Activated T-helper 17 cell treated with anti-CD3 and anti-CD28 coated beads, Interleukin-2, amount 50 U/mL, for 72 hours (primary cell): ENCODE measurements at regions not wholly inside any gene's neighbourhood (a gene's known extent, or its start where the extent isn't known, plus 50 kb on each side); places are given as distances from the start of the nearest gene placed in this dataset.
"Not testable (repeated sequence)": the region's sequence is repeated elsewhere in the genome, so short reads cannot be mapped to it uniquely, and the experiment has no call there.

Source experiments
- ATAC-seq: fragments of 150-1000 bp; cut with Tn5 transposase; replicated peaks from 2 replicates; pipeline ENCODE4 v1.10.0; 2021; ENCODE audit warnings: mild to moderate bottlenecking, moderate library complexity
- H3K27ac Mint-ChIP-seq: one replicate; pipeline ENCODE4 v1.8.0; 2022; ENCODE audit warnings: mixed read lengths
- H3K27me3 Mint-ChIP-seq: one replicate; pipeline ENCODE4 v1.8.0; 2022; ENCODE audit warnings: mixed read lengths
- H3K36me3 Mint-ChIP-seq: one replicate; pipeline ENCODE4 v1.8.0; 2022; ENCODE audit warnings: low read depth, mild to moderate bottlenecking, mixed read lengths
- H3K4me1 Mint-ChIP-seq: one replicate; pipeline ENCODE4 v1.8.0; 2022; ENCODE audit warnings: mixed read lengths
- H3K4me3 Mint-ChIP-seq: one replicate; pipeline ENCODE4 v1.8.0; 2022; ENCODE audit warnings: mild to moderate bottlenecking, mixed read lengths
- H3K9me3 Mint-ChIP-seq: one replicate; pipeline ENCODE4 v1.8.0; 2022; ENCODE audit warnings: mixed read lengths

DNA sequence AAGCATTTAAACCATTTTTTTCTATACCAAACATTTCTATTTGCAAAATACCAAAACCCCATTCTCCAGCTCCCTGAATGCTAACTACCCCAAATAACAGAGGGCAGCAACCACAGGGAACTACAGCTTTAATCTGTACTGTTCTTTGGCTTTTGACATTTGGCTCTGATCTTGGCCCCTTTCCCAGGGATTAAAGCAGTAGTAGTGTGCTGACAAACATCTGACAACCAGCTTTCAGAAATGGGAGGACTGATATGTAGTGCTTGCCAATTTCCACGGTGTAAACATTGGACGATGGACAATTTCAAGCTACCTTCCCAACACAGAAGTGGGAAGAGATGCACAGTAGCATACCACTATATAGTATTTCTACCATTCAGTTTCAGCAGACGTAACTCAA, 88.4 kb upstream of the TEAD1 start:
- Mint-ChIP-seq H3K36me3 (no peaks in the 10 kb centered on the region), H3K4me3 (no peak overlapping the region), H3K27me3 (peaks cover under 1% of the 10 kb centered on the region), H3K27ac (no peak overlapping the region), H3K4me1 (no peaks in the 10 kb centered on the region), H3K9me3 (no peaks in the 10 kb centered on the region)
- ATAC-seq: no peak

DNA sequence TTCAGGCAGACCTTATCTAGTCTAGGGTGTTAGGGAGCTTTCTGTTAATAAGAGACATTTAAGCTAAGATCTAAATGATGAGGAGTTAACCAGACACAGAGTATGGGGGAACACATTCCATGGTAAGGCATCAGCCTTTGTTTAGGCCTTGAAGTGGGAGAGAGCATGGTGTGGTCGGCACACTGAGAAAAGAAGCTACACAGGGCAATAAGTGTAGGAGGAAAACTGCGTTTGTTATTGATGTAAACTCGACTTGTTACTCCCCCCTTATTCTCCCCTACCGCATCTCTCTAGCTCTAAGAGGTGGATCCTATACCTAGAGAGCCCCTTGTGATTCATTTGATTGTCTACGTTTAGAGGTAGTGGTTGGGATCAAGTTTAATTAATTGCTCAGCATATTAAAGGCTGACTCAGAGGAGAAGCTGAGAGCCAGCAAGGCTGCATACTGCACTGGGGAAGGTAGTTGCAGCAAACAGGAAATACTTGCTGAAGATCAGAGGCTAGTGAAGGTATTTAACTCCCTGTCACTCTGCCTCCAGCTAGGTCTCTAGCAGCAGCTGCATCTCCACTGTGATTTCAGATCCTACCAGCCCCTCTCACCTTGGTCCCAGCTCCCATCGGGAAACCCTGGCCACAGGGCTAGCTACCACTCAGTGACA, 86.8 kb upstream of the TEAD1 start:
- H3K4me1 Mint-ChIP-seq: no peaks in the 10 kb centered on the region
- no peak overlapping the region for H3K27ac Mint-ChIP-seq
- H3K27me3 Mint-ChIP-seq: peaks cover 12% of the 10 kb centered on the region
- no peaks in the 10 kb centered on the region for H3K36me3 Mint-ChIP-seq
- no peaks in the 10 kb centered on the region for H3K9me3 Mint-ChIP-seq
- no peak overlapping the region for H3K4me3 Mint-ChIP-seq
- ATAC-seq: no peak

DNA sequence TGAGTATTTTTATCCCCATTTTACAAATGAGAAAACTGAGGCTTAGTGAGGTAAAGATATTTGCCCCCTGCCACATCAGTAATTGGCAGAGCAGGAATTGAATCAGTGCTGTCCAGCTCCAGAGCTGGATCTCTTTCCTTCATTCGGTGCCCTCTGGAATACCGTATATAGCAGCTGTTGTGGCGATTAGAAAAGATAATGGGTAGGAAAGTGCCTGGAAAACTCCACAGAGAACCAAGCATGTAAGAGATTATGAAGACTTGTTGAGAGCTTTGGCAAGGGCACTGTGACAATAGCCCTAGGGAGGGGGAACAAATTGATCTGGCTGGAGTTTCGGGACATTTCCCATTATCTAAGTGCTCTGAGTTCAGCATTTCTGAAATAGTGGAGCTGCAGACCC, 82.5 kb upstream of the TEAD1 start:
- no peaks in the 10 kb centered on the region for H3K36me3 Mint-ChIP-seq
- peaks cover 16% of the 10 kb centered on the region for H3K27me3 Mint-ChIP-seq

DNA sequence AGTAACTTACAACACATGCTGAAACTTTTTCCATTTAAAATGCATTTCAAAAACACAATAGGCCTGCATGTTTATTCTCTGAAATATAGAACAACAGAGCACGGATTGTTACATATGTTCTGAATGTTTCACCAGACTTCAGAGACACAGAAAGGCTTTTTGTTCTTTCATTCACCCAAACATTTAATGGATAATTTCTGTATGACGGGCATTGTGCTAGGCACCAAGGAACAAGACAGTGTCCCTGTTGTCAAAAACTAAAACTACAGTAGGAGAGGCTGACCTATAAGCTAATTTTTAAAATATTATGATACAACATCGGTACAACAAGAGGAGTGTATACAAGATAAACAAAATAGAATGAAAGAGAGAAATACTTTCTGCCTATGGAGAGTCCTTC, 81.9 kb upstream of the TEAD1 start:
- no peaks in the 10 kb centered on the region for H3K4me1 Mint-ChIP-seq
- H3K27ac Mint-ChIP-seq: no peak overlapping the region
- H3K4me3 Mint-ChIP-seq: no peak overlapping the region
- no peaks in the 10 kb centered on the region for H3K36me3 Mint-ChIP-seq
- ATAC-seq: no peak
- H3K9me3 Mint-ChIP-seq: no peaks in the 10 kb centered on the region
- H3K27me3 Mint-ChIP-seq: peaks cover 16% of the 10 kb centered on the region

More for the DNA sequence above, 82.5 kb upstream of the TEAD1 start:
- no peak overlapping the region for H3K27ac Mint-ChIP-seq
- no peak overlapping the region for H3K4me3 Mint-ChIP-seq
- no peak for ATAC-seq
- H3K4me1 Mint-ChIP-seq: no peaks in the 10 kb centered on the region
- no peaks in the 10 kb centered on the region for H3K9me3 Mint-ChIP-seq

DNA sequence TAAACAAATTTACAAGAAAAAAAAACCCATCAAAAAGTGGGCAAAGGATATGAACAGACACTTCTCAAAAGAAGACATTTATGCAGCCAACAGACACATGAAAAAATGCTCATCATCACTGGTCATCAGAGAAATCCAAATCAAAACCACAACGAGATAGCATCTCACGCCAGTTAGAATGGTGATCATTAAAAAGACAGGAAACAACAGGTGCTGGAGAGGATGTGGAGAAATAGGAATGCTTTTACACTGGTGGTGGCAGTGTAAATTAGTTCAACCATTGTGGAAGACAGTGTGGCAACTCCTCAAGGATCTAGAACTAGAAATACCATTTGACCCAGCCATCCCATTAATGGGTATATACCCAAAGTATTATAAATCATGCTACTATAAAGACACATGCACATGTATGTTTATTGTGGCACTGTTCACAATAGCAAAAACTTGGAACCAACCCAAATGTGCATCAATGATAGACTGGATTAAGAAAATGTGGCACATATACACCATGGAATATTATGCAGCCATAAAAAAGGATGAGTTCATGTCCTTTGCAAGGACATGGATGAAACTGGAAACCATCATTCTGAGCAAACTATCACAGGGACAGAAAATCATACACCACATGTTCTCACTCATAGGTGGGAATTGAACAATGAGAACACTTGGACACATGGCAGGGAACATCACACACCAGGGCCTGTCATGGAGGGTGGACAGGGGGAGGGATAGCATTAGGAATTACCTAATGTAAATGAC, 79.0 kb upstream of the TEAD1 start:
- not testable (repeated sequence) for H3K4me1 Mint-ChIP-seq, H3K4me3 Mint-ChIP-seq, H3K9me3 Mint-ChIP-seq, ATAC-seq, H3K36me3 Mint-ChIP-seq, H3K27ac Mint-ChIP-seq
- H3K27me3 Mint-ChIP-seq: peaks cover 16% of the 10 kb centered on the region

DNA sequence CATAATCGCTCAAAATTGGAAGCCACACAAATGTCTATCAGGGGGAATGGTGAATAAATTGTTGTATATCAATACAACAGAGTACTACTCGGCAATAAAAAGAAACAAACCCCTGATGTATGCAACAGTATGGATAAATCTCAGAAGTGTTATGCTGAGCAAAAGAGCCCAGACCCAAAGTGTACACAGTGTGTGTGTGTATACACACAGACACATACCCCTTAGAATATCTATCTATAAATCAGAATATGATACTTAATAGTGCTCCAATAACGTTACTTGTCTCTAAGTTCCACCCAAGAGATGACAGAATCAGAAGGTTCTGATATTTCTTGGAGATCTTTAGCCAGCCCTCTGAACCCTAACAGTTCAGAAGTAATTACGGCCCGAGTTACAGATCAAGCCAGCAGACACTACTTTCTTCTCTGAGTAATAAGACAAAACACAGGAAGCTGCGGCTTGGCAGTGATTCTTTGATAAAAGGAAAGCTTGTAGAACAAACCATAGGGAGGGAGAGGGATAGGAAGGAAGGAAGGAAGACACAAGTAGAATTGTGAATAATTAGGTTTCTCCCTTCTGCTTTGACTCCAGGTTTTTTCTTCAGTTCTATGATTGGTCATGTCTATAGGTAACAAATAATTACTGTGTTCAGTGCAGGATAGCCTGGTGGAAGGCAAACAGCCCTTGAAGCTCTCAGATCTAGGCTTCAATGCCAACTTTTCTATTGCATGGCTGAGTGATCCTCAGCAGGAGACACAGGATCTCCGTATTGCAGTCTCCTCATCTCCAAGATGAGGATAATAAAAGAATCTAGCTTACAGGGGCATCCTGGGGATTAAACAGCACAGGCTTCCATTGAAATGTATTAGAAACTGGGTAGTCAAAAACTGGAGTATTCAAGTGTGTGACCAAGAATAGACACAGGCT, 75.6 kb upstream of the TEAD1 start:
- H3K9me3 Mint-ChIP-seq: no peaks in the 10 kb centered on the region
- H3K4me3 Mint-ChIP-seq: no peak overlapping the region
- no peak for ATAC-seq
- no peaks in the 10 kb centered on the region for H3K36me3 Mint-ChIP-seq
- peaks cover 8% of the 10 kb centered on the region for H3K27me3 Mint-ChIP-seq
- no peak overlapping the region for H3K27ac Mint-ChIP-seq
- peaks cover 6% of the 10 kb centered on the region for H3K4me1 Mint-ChIP-seq

DNA sequence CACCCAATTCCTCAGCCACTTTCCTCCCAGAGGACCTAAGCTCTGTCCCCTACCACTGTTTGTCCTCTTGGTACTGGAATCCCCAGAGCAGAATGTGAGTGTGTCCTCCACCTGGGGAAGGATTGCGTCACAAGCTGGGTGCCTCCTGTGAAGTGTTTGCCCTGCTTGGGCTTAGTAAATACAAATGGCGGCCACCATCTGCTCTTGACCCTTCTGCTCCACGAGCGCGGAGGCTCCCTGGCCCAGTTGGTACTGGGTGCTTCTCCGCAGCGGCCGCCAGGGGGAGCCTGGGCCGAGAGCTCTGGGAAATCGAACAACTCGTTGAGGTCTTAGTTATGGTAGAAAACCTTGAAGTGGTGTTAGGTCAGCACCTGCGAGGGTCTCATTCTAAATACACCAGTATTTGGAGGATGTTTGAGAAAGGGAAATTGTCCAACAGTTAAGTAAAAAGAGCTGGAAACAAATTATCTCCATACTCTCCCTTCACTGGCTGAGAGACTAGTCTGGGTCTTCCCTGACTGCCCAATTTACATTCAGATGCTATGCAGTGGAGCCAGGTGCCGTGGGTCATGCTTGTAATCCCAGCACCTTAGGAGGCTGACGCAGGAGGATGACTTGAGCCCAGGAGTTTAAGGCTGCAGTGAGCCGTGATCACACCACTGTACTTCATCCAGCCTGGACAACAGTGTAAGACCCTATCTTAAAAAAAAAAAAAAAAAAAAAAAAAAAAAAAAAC, 74.6 kb upstream of the TEAD1 start:
- H3K27ac Mint-ChIP-seq: no peak overlapping the region
- peaks cover 14% of the 10 kb centered on the region for H3K27me3 Mint-ChIP-seq
- no peak overlapping the region for H3K4me3 Mint-ChIP-seq
- H3K36me3 Mint-ChIP-seq: no peaks in the 10 kb centered on the region
- peaks cover 6% of the 10 kb centered on the region for H3K4me1 Mint-ChIP-seq
- ATAC-seq: peak; percentile 49
- no peaks in the 10 kb centered on the region for H3K9me3 Mint-ChIP-seq

DNA sequence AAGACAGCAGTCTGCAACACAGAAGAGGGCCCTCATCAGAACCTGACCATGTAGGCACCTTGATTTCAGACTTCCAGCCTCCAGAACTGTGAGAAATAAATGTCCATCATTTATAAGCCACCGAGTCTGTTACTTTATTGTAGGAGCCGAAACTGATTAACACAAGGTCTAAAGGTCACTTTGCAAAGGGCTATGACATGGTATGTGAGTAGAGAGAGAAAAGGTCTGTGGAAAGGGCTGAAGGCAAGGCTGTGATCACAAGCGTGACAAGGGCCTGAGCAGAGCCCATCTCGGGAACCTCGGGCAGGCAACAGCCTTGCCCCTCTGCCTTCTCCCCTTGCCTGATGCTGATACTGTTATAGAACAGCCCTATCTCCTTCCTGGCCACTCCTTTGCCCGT, 73.4 kb upstream of the TEAD1 start:
- H3K4me1 Mint-ChIP-seq: peaks cover 6% of the 10 kb centered on the region
- H3K27me3 Mint-ChIP-seq: peaks cover 24% of the 10 kb centered on the region

DNA sequence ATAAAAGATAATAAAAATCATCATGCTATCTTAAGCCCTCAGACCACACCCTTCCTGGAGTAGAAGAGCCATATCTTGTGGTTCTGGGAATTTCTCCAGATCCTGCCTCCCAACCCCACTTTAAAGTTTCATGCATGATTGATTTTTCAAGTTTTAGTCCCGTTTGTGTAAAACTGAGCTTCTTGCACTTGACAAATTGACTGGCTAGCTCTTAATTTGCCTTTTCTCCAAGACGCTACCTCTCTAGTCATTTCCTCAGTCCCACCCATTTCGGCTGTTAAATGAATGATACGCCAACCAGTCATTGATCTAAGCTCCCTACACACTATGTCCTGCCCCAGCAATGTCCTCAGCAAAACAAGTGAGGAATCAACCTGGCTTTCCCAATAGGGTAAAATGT, 71.8 kb upstream of the TEAD1 start:
- Mint-ChIP-seq H3K9me3 (no peaks in the 10 kb centered on the region), H3K27me3 (peaks cover 24% of the 10 kb centered on the region), H3K36me3 (no peaks in the 10 kb centered on the region), H3K27ac (no peak overlapping the region), H3K4me1 (peaks cover 6% of the 10 kb centered on the region), H3K4me3 (no peak overlapping the region)
- ATAC-seq: no peak

More for the DNA sequence above, 73.4 kb upstream of the TEAD1 start:
- H3K27ac Mint-ChIP-seq: no peak overlapping the region
- H3K4me3 Mint-ChIP-seq: no peak overlapping the region
- no peaks in the 10 kb centered on the region for H3K36me3 Mint-ChIP-seq
- no peak for ATAC-seq
- H3K9me3 Mint-ChIP-seq: no peaks in the 10 kb centered on the region

DNA sequence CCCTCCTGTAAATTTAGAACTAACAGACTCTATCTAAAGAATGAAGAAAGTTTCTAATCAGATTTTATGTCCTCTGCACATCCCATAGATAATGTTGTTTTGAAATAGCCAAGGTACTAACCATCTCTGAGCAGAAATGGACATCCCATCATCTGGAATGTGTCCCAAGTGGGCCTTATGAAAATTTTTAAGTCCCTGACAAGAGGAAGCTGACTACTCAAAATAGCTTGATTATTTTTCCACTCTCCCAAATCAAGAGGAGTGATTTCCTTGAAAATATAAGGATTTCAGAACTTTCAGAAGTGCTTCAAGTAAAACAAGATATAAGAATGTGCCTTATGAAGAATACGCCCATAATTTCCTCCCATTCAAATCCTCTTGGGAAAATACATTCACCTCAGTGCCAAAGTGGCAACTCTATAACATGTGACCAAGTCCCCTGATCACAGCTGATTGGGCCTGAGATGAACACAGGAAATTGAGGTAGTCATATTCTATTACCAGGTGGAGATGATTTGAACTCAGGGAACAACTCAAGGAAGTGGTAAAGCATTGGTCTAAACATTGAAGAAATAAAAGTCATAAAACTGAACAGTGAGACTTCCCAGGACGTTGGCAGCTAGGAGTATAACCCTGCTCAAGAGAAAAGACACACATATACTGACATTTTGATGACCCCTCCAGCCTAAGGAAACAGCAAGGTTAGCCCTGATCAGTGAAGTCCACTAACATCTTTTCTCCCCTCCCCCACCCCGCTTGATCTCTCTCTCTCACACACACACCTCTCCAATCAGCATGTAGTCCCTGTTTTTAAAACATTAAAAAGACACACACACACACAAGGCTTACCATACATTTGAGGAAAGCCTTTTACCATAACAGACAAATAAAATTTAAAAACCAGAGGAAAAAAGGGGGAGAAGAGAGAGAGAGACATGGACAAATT, 70.8 kb upstream of the TEAD1 start:
- H3K27ac Mint-ChIP-seq: no peak overlapping the region
- H3K4me1 Mint-ChIP-seq: peaks cover 5% of the 10 kb centered on the region
- H3K4me3 Mint-ChIP-seq: no peak overlapping the region
- H3K9me3 Mint-ChIP-seq: no peaks in the 10 kb centered on the region
- ATAC-seq: no peak
- H3K36me3 Mint-ChIP-seq: no peaks in the 10 kb centered on the region
- peaks cover 24% of the 10 kb centered on the region for H3K27me3 Mint-ChIP-seq

DNA sequence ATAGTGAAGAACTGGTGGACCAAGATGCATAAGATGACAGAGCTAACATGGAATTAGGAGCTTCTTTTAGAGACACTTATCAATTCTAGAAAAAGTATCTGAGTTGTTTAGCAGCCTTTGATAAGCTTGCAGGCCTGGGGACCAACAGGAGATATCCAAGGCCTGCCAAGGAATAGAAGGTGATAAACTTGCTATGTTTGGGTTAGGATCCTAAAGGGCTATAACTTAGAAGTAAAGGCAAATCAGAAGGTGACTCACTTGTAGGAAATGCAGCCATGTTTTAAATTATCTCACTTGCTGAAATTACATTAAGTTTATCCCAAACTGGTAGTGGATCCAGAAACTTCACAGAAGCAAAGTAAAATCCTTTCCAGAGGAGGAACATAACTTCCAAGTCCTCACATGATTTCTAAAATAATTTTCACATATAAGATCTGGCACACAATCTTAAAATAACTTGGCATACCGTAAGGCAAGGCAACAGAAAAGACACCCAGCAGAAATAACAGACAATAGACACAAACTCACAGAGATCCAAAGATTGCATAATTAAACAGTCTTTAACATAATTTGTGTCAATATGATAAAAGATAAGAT, 69.6 kb upstream of the TEAD1 start:
- H3K27ac Mint-ChIP-seq: no peak overlapping the region
- H3K36me3 Mint-ChIP-seq: no peaks in the 10 kb centered on the region
- ATAC-seq: no peak

DNA sequence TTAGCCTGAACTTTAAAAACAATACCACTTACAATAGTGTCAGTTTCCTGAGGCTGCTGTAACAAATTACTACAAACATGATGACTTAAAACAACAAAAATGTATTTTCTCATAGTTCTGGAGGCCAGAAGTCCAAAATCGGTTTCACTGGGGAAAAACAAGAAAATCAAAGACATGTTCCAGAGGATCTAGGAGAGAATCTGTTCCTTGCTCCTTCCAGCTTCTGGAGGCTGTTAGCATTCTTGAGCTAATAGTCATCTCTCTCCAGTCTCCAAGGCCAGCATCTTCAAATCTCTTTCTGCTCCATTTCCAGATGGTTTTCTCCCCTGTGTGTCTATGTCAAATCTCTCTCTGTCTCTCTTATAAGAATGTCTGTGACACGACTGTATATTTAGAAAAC, 67.6 kb upstream of the TEAD1 start:
- H3K4me1 Mint-ChIP-seq: no peaks in the 10 kb centered on the region
- no peak overlapping the region for H3K27ac Mint-ChIP-seq
- H3K27me3 Mint-ChIP-seq: peaks cover 30% of the 10 kb centered on the region
- no peaks in the 10 kb centered on the region for H3K36me3 Mint-ChIP-seq
- no peak for ATAC-seq
- H3K4me3 Mint-ChIP-seq: no peak overlapping the region
- H3K9me3 Mint-ChIP-seq: peaks cover 11% of the 10 kb centered on the region

More for the DNA sequence above, 69.6 kb upstream of the TEAD1 start:
- peaks cover 24% of the 10 kb centered on the region for H3K27me3 Mint-ChIP-seq
- no peaks in the 10 kb centered on the region for H3K4me1 Mint-ChIP-seq
- no peak overlapping the region for H3K4me3 Mint-ChIP-seq
- peaks cover 2% of the 10 kb centered on the region for H3K9me3 Mint-ChIP-seq

DNA sequence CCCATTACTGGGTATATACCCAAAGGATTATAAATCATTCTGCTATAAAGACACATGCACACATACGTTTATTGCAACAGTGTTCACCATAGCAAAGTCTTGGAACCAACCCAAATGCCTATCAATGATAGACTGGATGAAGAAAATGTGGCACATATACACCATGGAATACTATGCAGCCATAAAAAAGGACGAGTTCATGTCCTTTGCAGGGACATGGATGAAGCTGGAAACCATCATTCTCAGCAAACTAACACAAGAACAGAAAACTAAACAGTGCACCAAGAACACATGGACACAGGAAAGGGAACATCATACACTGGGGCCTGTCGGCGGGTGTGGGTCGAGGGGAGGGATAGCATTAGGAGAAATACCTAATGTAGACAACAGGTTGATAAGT, 65.5 kb upstream of the TEAD1 start:
- not testable (repeated sequence) for H3K36me3 Mint-ChIP-seq, H3K4me3 Mint-ChIP-seq, ATAC-seq, H3K27ac Mint-ChIP-seq, H3K4me1 Mint-ChIP-seq
- Mint-ChIP-seq H3K9me3 (peaks cover 19% of the 10 kb centered on the region), H3K27me3 (peaks cover 27% of the 10 kb centered on the region)
